Immature natural killer cell (primary cell): ENCODE measurements at regions not wholly inside any gene's neighbourhood (a gene's known extent, or its start where the extent isn't known, plus 50 kb on each side); places are given as distances from the start of the nearest gene placed in this dataset.

Experiments
- DNase-seq, 3 donors: peaks; one replicate each; pipeline ENCODE4 v3.0.0; 2022; ENCODE audit warnings: mixed read lengths in 1 of 3
- H3K27ac Mint-ChIP-seq, 6 donors: one replicate each; pipeline ENCODE4 v1.8.0; 2020; ENCODE audit warnings: mixed read lengths in 6 of 6, mild to moderate bottlenecking in 5 of 6, inconsistent platforms in 4 of 6, moderate library complexity in 3 of 6
- H3K27me3 Mint-ChIP-seq, 3 donors: one replicate each; pipeline ENCODE4 v1.8.0; 2020 to 2021; ENCODE audit warnings: low read depth in 3 of 3, mild to moderate bottlenecking in 3 of 3, mixed read lengths in 3 of 3, moderate library complexity in 3 of 3, inconsistent platforms in 1 of 3
- H3K36me3 Mint-ChIP-seq, 3 donors: one replicate each; pipeline ENCODE4 v1.8.0; 2020; ENCODE audit warnings: mixed read lengths in 3 of 3, inconsistent platforms in 2 of 3, mild to moderate bottlenecking in 2 of 3
- H3K4me1 Mint-ChIP-seq, 2 donors: one replicate each; pipeline ENCODE4 v1.8.0; 2020; ENCODE audit warnings: inconsistent platforms in 2 of 2, mild to moderate bottlenecking in 2 of 2, mixed read lengths in 2 of 2, moderate library complexity in 1 of 2
- H3K4me3 Mint-ChIP-seq, 5 donors: one replicate each; pipeline ENCODE4 v1.8.0; 2020; ENCODE audit warnings: mild to moderate bottlenecking in 5 of 5, mixed read lengths in 5 of 5, inconsistent platforms in 3 of 5, moderate library complexity in 3 of 5
- H3K9me3 Mint-ChIP-seq, 6 donors: one replicate each; pipeline ENCODE4 v1.8.0; 2020; ENCODE audit warnings: mild to moderate bottlenecking in 6 of 6, mixed read lengths in 6 of 6, inconsistent platforms in 4 of 6, moderate library complexity in 3 of 6

DNA sequence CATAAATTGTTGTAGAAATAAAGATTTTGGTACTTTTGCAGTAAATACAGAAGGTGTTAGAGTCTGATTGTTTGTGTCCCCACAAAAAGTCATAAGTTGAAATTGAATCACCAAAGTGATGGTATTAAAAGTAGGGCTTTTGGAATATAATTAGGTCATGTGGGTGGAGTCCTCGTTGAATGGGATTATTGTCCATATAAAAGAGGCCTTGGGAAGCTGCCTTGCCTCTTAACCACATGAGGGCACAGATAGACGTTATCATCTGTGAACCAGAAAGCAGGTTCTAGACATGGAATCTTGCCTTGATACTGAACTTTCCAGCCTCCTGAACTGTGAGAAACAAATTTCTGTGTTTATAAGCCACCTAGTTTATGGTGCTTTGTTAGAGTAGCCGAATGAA is 186.8 kb downstream of the PRR20E start:
- H3K4me1 Mint-ChIP-seq = no peaks in the 10 kb centered on the region
- H3K27me3 Mint-ChIP-seq = no peaks in the 10 kb centered on the region
- no peak overlapping the region for H3K4me3 Mint-ChIP-seq
- no peak for DNase-seq
- peaks cover 6 to 29% (median 26%) of the 10 kb centered on the region in 6 donors for H3K9me3 Mint-ChIP-seq
- H3K36me3 Mint-ChIP-seq = no peaks in the 10 kb centered on the region
- no peak overlapping the region for H3K27ac Mint-ChIP-seq

DNA sequence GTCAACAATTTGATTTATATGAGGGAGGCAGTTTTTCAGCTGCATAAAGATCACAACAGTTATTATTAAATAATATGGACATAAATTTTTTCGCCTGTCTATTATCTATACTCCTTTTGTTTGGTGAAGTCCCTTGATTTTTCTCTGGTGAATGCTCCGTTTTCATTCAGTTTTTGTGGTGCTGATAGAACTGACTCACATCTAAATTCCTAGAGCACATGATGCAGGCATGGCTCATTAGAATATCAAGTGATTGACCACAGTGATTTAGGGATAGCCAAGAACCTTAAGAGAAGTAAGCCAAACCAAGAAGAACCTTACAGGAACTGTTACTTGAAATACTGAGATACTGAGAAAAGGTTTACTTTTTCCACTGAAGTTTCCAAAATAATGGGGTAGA is 208.9 kb downstream of the PRR20E start:
- no peak for DNase-seq
- peaks cover 9 to 33% (median 21%) of the 10 kb centered on the region in 6 donors for H3K9me3 Mint-ChIP-seq
- H3K27me3 Mint-ChIP-seq = peaks cover 0 to 1% (median 0%) of the 10 kb centered on the region in 3 donors
- no peak overlapping the region for H3K27ac Mint-ChIP-seq
- H3K36me3 Mint-ChIP-seq = no peaks in the 10 kb centered on the region
- no peaks in the 10 kb centered on the region for H3K4me1 Mint-ChIP-seq
- no peak overlapping the region for H3K4me3 Mint-ChIP-seq

DNA sequence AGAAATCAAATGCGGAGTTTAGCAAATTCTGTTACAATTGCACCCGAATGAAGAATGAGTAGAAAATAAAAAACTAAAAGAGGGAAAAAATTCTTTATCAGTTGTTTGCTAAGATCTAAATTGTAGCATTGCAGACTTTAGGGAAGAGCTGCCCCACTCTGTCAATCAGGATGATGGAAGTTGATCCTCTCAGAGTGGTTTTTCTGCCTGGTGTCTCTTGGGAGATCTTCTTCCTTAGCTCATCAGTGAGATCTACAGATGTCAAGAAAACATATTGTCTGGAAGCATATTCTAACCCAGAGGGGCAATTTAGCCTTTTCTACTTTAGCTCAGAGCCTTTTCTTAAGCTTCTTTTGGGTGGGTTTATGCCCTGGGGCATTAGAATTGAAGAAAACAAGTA is 223.2 kb upstream of the PCDH17 start:
- Mint-ChIP-seq H3K36me3 (no peaks in the 10 kb centered on the region), H3K27me3 (peaks cover 0 to 2% (median 1%) of the 10 kb centered on the region in 3 donors), H3K4me3 (no peak overlapping the region), H3K4me1 (no peaks in the 10 kb centered on the region), H3K27ac (no peak overlapping the region), H3K9me3 (peaks cover 14 to 55% (median 39%) of the 10 kb centered on the region in 6 donors)
- DNase-seq = no peak

- H3K9me3 Mint-ChIP-seq = peaks cover 14 to 63% (median 43%) of the 10 kb centered on the region in 6 donors
- H3K27ac Mint-ChIP-seq = no peak overlapping the region
- no peaks in the 10 kb centered on the region for H3K36me3 Mint-ChIP-seq
- H3K4me1 Mint-ChIP-seq = no peaks in the 10 kb centered on the region
- no peak overlapping the region for H3K4me3 Mint-ChIP-seq
- peaks cover 0 to 2% (median 1%) of the 10 kb centered on the region in 3 donors for H3K27me3 Mint-ChIP-seq
- DNase-seq = no peak
Observed at GRCh38 chr13:57409121-57409520, 222.4 kb upstream of the PCDH17 start.

- Mint-ChIP-seq H3K9me3 (peaks cover 14 to 65% (median 43%) of the 10 kb centered on the region in 6 donors), H3K27ac (no peak overlapping the region), H3K27me3 (peaks cover 0 to 2% (median 1%) of the 10 kb centered on the region in 3 donors), H3K4me1 (no peaks in the 10 kb centered on the region), H3K36me3 (no peaks in the 10 kb centered on the region), H3K4me3 (no peak overlapping the region)
- DNase-seq = no peak
Observed at GRCh38 chr13:57409656-57410055, 221.9 kb upstream of the PCDH17 start.

GRCh38 chr13:57418067-57418677 is 213.4 kb upstream of the PCDH17 start:
- Mint-ChIP-seq H3K27me3 (peaks cover 0 to 5% (median 1%) of the 10 kb centered on the region in 3 donors), H3K4me1 (no peaks in the 10 kb centered on the region), H3K9me3 (peaks cover 3 to 47% (median 24%) of the 10 kb centered on the region in 6 donors), H3K4me3 (no peak overlapping the region), H3K36me3 (peaks cover 0 to 4% (median 0%) of the 10 kb centered on the region in 3 donors), H3K27ac (no peak overlapping the region)
- DNase-seq = no peak

GRCh38 chr13:57424379-57424778 is 207.2 kb upstream of the PCDH17 start:
- no peak for DNase-seq
- peaks cover 0 to 58% (median 37%) of the 10 kb centered on the region in 6 donors for H3K9me3 Mint-ChIP-seq
- no peak overlapping the region for H3K27ac Mint-ChIP-seq
- H3K4me3 Mint-ChIP-seq = no peak overlapping the region
- no peaks in the 10 kb centered on the region for H3K4me1 Mint-ChIP-seq
- peaks cover 0 to 3% (median 0%) of the 10 kb centered on the region in 3 donors for H3K36me3 Mint-ChIP-seq
- no peaks in the 10 kb centered on the region for H3K27me3 Mint-ChIP-seq

DNA sequence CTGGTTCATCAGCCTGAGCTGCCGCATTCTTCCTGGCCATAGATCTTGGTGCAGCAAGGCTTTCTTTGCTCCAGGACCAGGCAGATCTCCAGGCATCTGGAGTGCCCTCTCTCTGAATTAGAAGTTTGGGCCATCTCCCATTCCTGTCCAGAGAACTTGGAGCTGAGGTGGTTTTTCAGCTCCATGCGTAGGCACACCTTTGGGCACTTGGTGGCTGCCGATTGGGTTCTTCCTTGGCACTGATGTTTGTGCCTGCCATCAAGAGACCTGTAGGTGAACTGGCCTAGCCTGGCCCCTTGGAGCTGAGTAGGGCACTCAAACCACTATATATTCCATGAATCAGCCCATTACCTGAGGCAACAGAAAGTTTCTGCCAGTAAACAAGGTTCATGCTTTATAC is 206.0 kb upstream of the PCDH17 start:
- H3K4me1 Mint-ChIP-seq = no peaks in the 10 kb centered on the region
- DNase-seq = no peak
- H3K27ac Mint-ChIP-seq = no peak overlapping the region
- H3K27me3 Mint-ChIP-seq = no peaks in the 10 kb centered on the region
- H3K36me3 Mint-ChIP-seq = peaks cover 0 to 3% (median 0%) of the 10 kb centered on the region in 3 donors
- H3K9me3 Mint-ChIP-seq = peaks cover 4 to 66% (median 45%) of the 10 kb centered on the region in 6 donors
- no peak overlapping the region for H3K4me3 Mint-ChIP-seq

- Mint-ChIP-seq H3K4me1 (no peaks in the 10 kb centered on the region), H3K4me3 (no peak overlapping the region), H3K27ac (no peak overlapping the region), H3K36me3 (peaks cover 0 to 4% (median 0%) of the 10 kb centered on the region in 3 donors), H3K9me3 (peaks cover 8 to 57% (median 41%) of the 10 kb centered on the region in 6 donors), H3K27me3 (peaks cover 0 to 2% (median 0%) of the 10 kb centered on the region in 3 donors)
- no peak for DNase-seq
Observed at GRCh38 chr13:57437587-57437986, 194.0 kb upstream of the PCDH17 start.

DNA sequence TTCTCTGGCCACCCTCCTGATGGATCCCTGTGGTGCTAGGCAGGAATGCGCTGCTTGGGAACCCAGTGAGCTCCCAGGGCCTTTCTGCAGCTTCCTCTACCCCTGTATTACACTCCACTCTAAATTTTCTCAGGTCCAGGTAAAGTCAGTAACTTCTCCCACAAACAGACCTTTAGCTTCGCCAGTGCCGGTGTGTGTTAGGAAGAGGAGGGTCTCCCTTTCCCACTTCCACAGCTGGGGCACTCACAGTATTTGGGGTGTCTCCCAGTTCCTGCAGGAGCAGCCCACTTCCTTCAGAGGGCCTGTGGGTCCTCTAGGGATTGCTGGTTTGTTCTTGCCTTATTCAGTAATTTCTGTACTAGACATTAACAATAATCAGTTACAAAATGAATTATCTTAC is 193.5 kb upstream of the PCDH17 start:
- peaks cover 8 to 53% (median 38%) of the 10 kb centered on the region in 6 donors for H3K9me3 Mint-ChIP-seq
- peaks cover 0 to 2% (median 0%) of the 10 kb centered on the region in 3 donors for H3K27me3 Mint-ChIP-seq
- DNase-seq = no peak
- H3K4me3 Mint-ChIP-seq = no peak overlapping the region
- H3K36me3 Mint-ChIP-seq = peaks cover 0 to 4% (median 0%) of the 10 kb centered on the region in 3 donors
- H3K27ac Mint-ChIP-seq = no peak overlapping the region
- H3K4me1 Mint-ChIP-seq = no peaks in the 10 kb centered on the region

GRCh38 chr13:57443494-57443893 is 188.1 kb upstream of the PCDH17 start:
- no peak overlapping the region for H3K4me3 Mint-ChIP-seq

DNA sequence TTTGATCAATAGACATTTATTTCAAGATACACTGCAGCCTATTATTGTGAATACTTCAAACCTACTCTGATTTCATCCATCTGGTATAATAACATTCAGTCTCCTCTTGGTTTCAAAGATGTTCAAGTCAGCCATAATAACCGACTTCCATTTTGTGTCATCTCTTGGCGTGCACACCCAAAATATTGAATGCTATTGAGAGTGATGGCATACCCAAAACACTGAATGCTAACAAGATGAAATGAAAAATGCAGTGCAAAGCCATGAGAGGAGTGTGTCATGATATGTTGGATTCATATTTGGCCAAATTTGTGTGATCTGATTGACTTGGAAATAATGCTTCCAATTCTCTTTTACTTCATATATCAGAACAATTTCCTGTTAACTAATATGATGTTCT is 181.2 kb upstream of the PCDH17 start:
- Mint-ChIP-seq H3K4me1 (no peaks in the 10 kb centered on the region), H3K9me3 (peaks cover 4 to 40% (median 24%) of the 10 kb centered on the region in 6 donors), H3K36me3 (no peaks in the 10 kb centered on the region), H3K27ac (no peak overlapping the region), H3K4me3 (no peak overlapping the region), H3K27me3 (no peaks in the 10 kb centered on the region)
- DNase-seq = no peak

More at GRCh38 chr13:57443494-57443893, 188.1 kb upstream of the PCDH17 start:
- Mint-ChIP-seq H3K36me3 (no peaks in the 10 kb centered on the region), H3K9me3 (peaks cover 2 to 35% (median 21%) of the 10 kb centered on the region in 6 donors), H3K27ac (no peak overlapping the region), H3K4me1 (no peaks in the 10 kb centered on the region), H3K27me3 (peaks cover 0 to 2% (median 0%) of the 10 kb centered on the region in 3 donors)
- DNase-seq = no peak

- no peak for DNase-seq
- Mint-ChIP-seq H3K9me3 (peaks cover 8 to 54% (median 24%) of the 10 kb centered on the region in 6 donors), H3K27me3 (peaks cover 0 to 2% (median 0%) of the 10 kb centered on the region in 3 donors), H3K36me3 (no peaks in the 10 kb centered on the region), H3K27ac (no peak overlapping the region), H3K4me1 (no peaks in the 10 kb centered on the region), H3K4me3 (no peak overlapping the region)
Observed at GRCh38 chr13:57452228-57452627, 179.3 kb upstream of the PCDH17 start.

- H3K4me3 Mint-ChIP-seq = no peak overlapping the region
- H3K27me3 Mint-ChIP-seq = no peaks in the 10 kb centered on the region
- peaks cover 11 to 42% (median 22%) of the 10 kb centered on the region in 6 donors for H3K9me3 Mint-ChIP-seq
- H3K27ac Mint-ChIP-seq = no peak overlapping the region
- no peak for DNase-seq
- no peaks in the 10 kb centered on the region for H3K4me1 Mint-ChIP-seq
- no peaks in the 10 kb centered on the region for H3K36me3 Mint-ChIP-seq
Observed at GRCh38 chr13:57470491-57470890, 161.1 kb upstream of the PCDH17 start.

- Mint-ChIP-seq H3K4me1 (no peaks in the 10 kb centered on the region), H3K9me3 (peaks cover 2 to 31% (median 13%) of the 10 kb centered on the region in 6 donors), H3K27ac (no peak overlapping the region), H3K36me3 (no peaks in the 10 kb centered on the region), H3K4me3 (no peak overlapping the region), H3K27me3 (no peaks in the 10 kb centered on the region)
- DNase-seq = no peak
Observed at GRCh38 chr13:57491318-57491717, 140.2 kb upstream of the PCDH17 start.
